CD14-positive monocyte (primary cell): ENCODE measurements at regions not wholly inside any gene's neighbourhood (a gene's known extent, or its start where the extent isn't known, plus 50 kb on each side); places are given as distances from the start of the nearest gene placed in this dataset.

Source experiments
- DNase-seq, 3 donors: peaks; one replicate each; pipeline ENCODE4 v3.0.0-alpha.2; 2011 to 2022
- H2AFZ ChIP-seq: 2 replicates; pipeline ENCODE4 v1.6.0; 2012; ENCODE audit warnings: mild to moderate bottlenecking, low read depth, low read length, inconsistent platforms; ENCODE audit not compliant: insufficient read depth, poor library complexity, severe bottlenecking
- H3K27ac ChIP-seq, 2 donors: 1 replicate in 1 of 2; 2 replicates in 1 of 2; pipeline ENCODE4 v1.5.1; 2012 to 2013; ENCODE audit warnings: low read length in 2 of 2, control low read depth in 1 of 2, inconsistent platforms in 1 of 2, low read depth in 1 of 2, mild to moderate bottlenecking in 1 of 2
- H3K27me3 ChIP-seq, 2 donors: one replicate each; pipeline versions ENCODE4 v1.6.0 to v1.6.1; 2011 to 2013; ENCODE audit warnings: low read length in 2 of 2; ENCODE audit not compliant: control insufficient read depth in 2 of 2, insufficient read depth in 2 of 2
- H3K36me3 ChIP-seq, 2 donors: replicated peaks in 1 of 2; 1 replicate in 1 of 2; 2 replicates in 1 of 2; pipeline versions ENCODE4 v1.5.1 to v1.6.1; 2012 to 2013; ENCODE audit warnings: low read length in 2 of 2, control low read depth in 1 of 2, inconsistent platforms in 1 of 2, mild to moderate bottlenecking in 1 of 2; ENCODE audit not compliant: insufficient read depth in 2 of 2, control insufficient read depth in 1 of 2
- H3K4me1 ChIP-seq, 2 donors: 1 replicate in 1 of 2; 2 replicates in 1 of 2; pipeline versions ENCODE4 v1.5.1 to v1.6.1; 2012 to 2013; ENCODE audit warnings: low read length in 2 of 2, control low read depth in 1 of 2, inconsistent platforms in 1 of 2, mild to moderate bottlenecking in 1 of 2, moderate library complexity in 1 of 2; ENCODE audit not compliant: insufficient read depth in 2 of 2, control insufficient read depth in 1 of 2
- H3K4me2 ChIP-seq: replicated peaks from 2 replicates; pipeline ENCODE3; 2012; ENCODE audit warnings: low read length, moderate library complexity, mild to moderate bottlenecking; ENCODE audit not compliant: poor library complexity, severe bottlenecking; ENCODE audit errors: extremely low read depth
- H3K4me3 ChIP-seq, 3 experiments: fragments of 200-600 bp in 1 of 3; sonication (generic) in 1 of 3; replicated peaks in 1 of 3; 1 replicate in 2 of 3; 2 replicates in 1 of 3; pipeline ENCODE4 v1.5.1; 2011 to 2013; ENCODE audit warnings: low read length in 3 of 3, mild to moderate bottlenecking in 3 of 3, control low read depth in 2 of 3, low read depth in 2 of 3, inconsistent platforms in 1 of 3, moderate library complexity in 1 of 3
- H3K79me2 ChIP-seq: 2 replicates; pipeline ENCODE4 v1.6.0; 2012; ENCODE audit warnings: mild to moderate bottlenecking, control low read depth, inconsistent platforms, low read length, moderate library complexity; ENCODE audit not compliant: insufficient read depth
- H3K9ac ChIP-seq: 2 replicates; pipeline ENCODE4 v1.6.0; 2017; ENCODE audit warnings: low read length, mild to moderate bottlenecking; ENCODE audit not compliant: insufficient read depth, poor library complexity, severe bottlenecking
- H3K9me3 ChIP-seq, 2 donors: replicated peaks in 1 of 2; 1 replicate in 1 of 2; 2 replicates in 1 of 2; pipeline versions ENCODE4 v1.5.1 to v1.6.1; 2012 to 2013; ENCODE audit warnings: low read length in 2 of 2, control low read depth in 1 of 2; ENCODE audit not compliant: control insufficient read depth in 1 of 2, insufficient read depth in 1 of 2
- H4K20me1 ChIP-seq: 2 replicates; pipeline ENCODE4 v1.6.0; 2012; ENCODE audit warnings: mild to moderate bottlenecking, low read length, control low read depth, moderate library complexity; ENCODE audit not compliant: insufficient read depth
- H3K27ac Mint-ChIP-seq, 7 donors: one replicate each; pipeline ENCODE4 v1.8.0; 2020; ENCODE audit warnings: mild to moderate bottlenecking in 7 of 7, mixed read lengths in 7 of 7, moderate library complexity in 6 of 7, inconsistent platforms in 2 of 7
- H3K27me3 Mint-ChIP-seq, 3 donors: one replicate each; pipeline ENCODE4 v1.8.0; 2021 to 2022; ENCODE audit warnings: low read depth in 3 of 3, mild to moderate bottlenecking in 3 of 3, mixed read lengths in 3 of 3, moderate library complexity in 3 of 3, inconsistent platforms in 1 of 3
- H3K36me3 Mint-ChIP-seq, 2 donors: one replicate each; pipeline ENCODE4 v1.8.0; 2020; ENCODE audit warnings: mixed read lengths in 2 of 2, inconsistent platforms in 1 of 2, mild to moderate bottlenecking in 1 of 2
- H3K4me1 Mint-ChIP-seq: one replicate; pipeline ENCODE4 v1.8.0; 2020; ENCODE audit warnings: mild to moderate bottlenecking, mixed read lengths
- H3K4me3 Mint-ChIP-seq, 2 donors: one replicate each; pipeline ENCODE4 v1.8.0; 2020; ENCODE audit warnings: mild to moderate bottlenecking in 2 of 2, mixed read lengths in 2 of 2, moderate library complexity in 1 of 2
- H3K9me3 Mint-ChIP-seq, 7 donors: one replicate each; pipeline ENCODE4 v1.8.0; 2020 to 2022; ENCODE audit warnings: mixed read lengths in 7 of 7, mild to moderate bottlenecking in 6 of 7, moderate library complexity in 6 of 7, inconsistent platforms in 2 of 7
- CTCF ChIP-seq: fragments of 200-600 bp; IDR thresholded peaks from one replicate; pipeline ENCODE4 v1.8.0; 2022; ENCODE audit warnings: antibody characterized with exemption, mild to moderate bottlenecking
- WGBS: methylation state at CpG from one replicate; pipeline ENCODE4 v1.1.5; 2013; ENCODE audit warnings: missing lambda C conversion rate; ENCODE audit not compliant: insufficient coverage; 5-methylcytosine and 5-hydroxymethylcytosine counted together
- intact Hi-C, 2 donors: fragments of 100-400 bp; cut with micrococcal nuclease; formaldehyde crosslinking; loops; one replicate each; pipeline versions ENCODE4 v1.15.0 to v1.15.1; 2023

- 73% methylated on average over 2 of the region's 2 CpGs for WGBS
- Histone ChIP-seq H3K9ac (no peak overlapping the region), H3K27ac (no peak overlapping the region), H3K4me2 (no peak overlapping the region), H3K4me1 (no peaks in the 10 kb centered on the region), H4K20me1 (no peaks in the 10 kb centered on the region), H2AFZ (no peak overlapping the region), H3K36me3 (no peaks in the 10 kb centered on the region), H3K27me3 (no peaks in the 10 kb centered on the region), H3K79me2 (no peaks in the 10 kb centered on the region), H3K9me3 (no peaks in the 10 kb centered on the region), H3K4me3 (no peak overlapping the region)
- Mint-ChIP-seq H3K27ac (no peak overlapping the region), H3K9me3 (peaks cover 0 to 7% (median 2%) of the 10 kb centered on the region in 7 donors), H3K27me3 (no peaks in the 10 kb centered on the region), H3K4me3 (no peak overlapping the region), H3K4me1 (no peaks in the 10 kb centered on the region), H3K36me3 (no peaks in the 10 kb centered on the region)
- DNase-seq, result no peak
- no peak for TF ChIP-seq CTCF
- intact Hi-C loops, result no loop called here
Observed at GRCh38 chr16:63183743-63184142, 1147.5 kb upstream of the CDH8 start.

GRCh38 chr16:63175313-63175712 lies 1139.1 kb upstream of the CDH8 start:
- Histone ChIP-seq H3K27me3 (no peaks in the 10 kb centered on the region), H3K27ac (no peak overlapping the region), H3K4me2 (no peak overlapping the region), H3K9me3 (no peaks in the 10 kb centered on the region), H3K36me3 (no peaks in the 10 kb centered on the region), H2AFZ (no peak overlapping the region), H3K79me2 (no peaks in the 10 kb centered on the region), H4K20me1 (no peaks in the 10 kb centered on the region), H3K4me1 (no peaks in the 10 kb centered on the region), H3K4me3 (no peak overlapping the region), H3K9ac (no peak overlapping the region)
- no peak for DNase-seq
- Mint-ChIP-seq H3K27me3 (peaks cover 0 to 3% (median 0%) of the 10 kb centered on the region in 3 donors), H3K4me3 (no peak overlapping the region), H3K9me3 (peaks cover 0 to 5% (median 2%) of the 10 kb centered on the region in 7 donors), H3K36me3 (no peaks in the 10 kb centered on the region), H3K27ac (no peak overlapping the region), H3K4me1 (no peaks in the 10 kb centered on the region)
- intact Hi-C loops, result no loop called here
- no peak for TF ChIP-seq CTCF
